Dendritic cell treated with granulocyte-macrophage colony-stimulating factor and Interleukin-4, amounts not matched to agents 40 ng/mL and 50 ng/mL, for 4 days (primary cell): ENCODE measurements at regions not wholly inside any gene's neighbourhood (a gene's known extent, or its start where the extent isn't known, plus 50 kb on each side); places are given as distances from the start of the nearest gene placed in this dataset.

Source experiments
- H3K27ac Mint-ChIP-seq: one replicate; pipeline ENCODE4 v1.8.0; 2022; ENCODE audit warnings: mild to moderate bottlenecking, mixed read lengths
- H3K27me3 Mint-ChIP-seq: one replicate; pipeline ENCODE4 v1.8.0; 2022; ENCODE audit warnings: mild to moderate bottlenecking, mixed read lengths
- H3K36me3 Mint-ChIP-seq: one replicate; pipeline ENCODE4 v1.8.0; 2022; ENCODE audit warnings: low read depth, mixed read lengths
- H3K4me1 Mint-ChIP-seq: one replicate; pipeline ENCODE4 v1.8.0; 2022; ENCODE audit warnings: low read depth, mixed read lengths
- H3K4me3 Mint-ChIP-seq: one replicate; pipeline ENCODE4 v1.8.0; 2022; ENCODE audit warnings: mild to moderate bottlenecking, moderate library complexity, mixed read lengths
- H3K9me3 Mint-ChIP-seq: one replicate; pipeline ENCODE4 v1.8.0; 2022; ENCODE audit warnings: mixed read lengths
- intact Hi-C: fragments of 100-400 bp; cut with micrococcal nuclease; formaldehyde crosslinking; loops from one replicate; pipeline ENCODE4 v1.15.0; 2022

- Mint-ChIP-seq H3K4me1 (no peaks in the 10 kb centered on the region), H3K27me3 (no peaks in the 10 kb centered on the region), H3K36me3 (no peaks in the 10 kb centered on the region), H3K9me3 (peaks cover 14% of the 10 kb centered on the region), H3K27ac (no peak overlapping the region), H3K4me3 (no peak overlapping the region)
- intact Hi-C loops = no loop called here
Observed at GRCh38 chr9:80156262-80156661, 584.5 kb downstream of the TLE4 start.

- Mint-ChIP-seq H3K27me3 (no peaks in the 10 kb centered on the region), H3K4me1 (no peaks in the 10 kb centered on the region), H3K4me3 (no peak overlapping the region), H3K27ac (no peak overlapping the region), H3K36me3 (no peaks in the 10 kb centered on the region), H3K9me3 (peaks cover 23% of the 10 kb centered on the region)
- intact Hi-C loops = no loop called here
Observed at GRCh38 chr9:80147866-80148265, 576.1 kb downstream of the TLE4 start.

- no peaks in the 10 kb centered on the region for H3K27me3 Mint-ChIP-seq
- intact Hi-C loops = no loop called here
- H3K4me3 Mint-ChIP-seq = no peak overlapping the region
- no peaks in the 10 kb centered on the region for H3K4me1 Mint-ChIP-seq
- peaks cover 30% of the 10 kb centered on the region for H3K9me3 Mint-ChIP-seq
- H3K27ac Mint-ChIP-seq = no peak overlapping the region
- H3K36me3 Mint-ChIP-seq = no peaks in the 10 kb centered on the region
Observed at GRCh38 chr9:80146466-80146865, 574.7 kb downstream of the TLE4 start.

- no peaks in the 10 kb centered on the region for H3K4me1 Mint-ChIP-seq
- peaks cover 41% of the 10 kb centered on the region for H3K9me3 Mint-ChIP-seq
- no peaks in the 10 kb centered on the region for H3K27me3 Mint-ChIP-seq
- intact Hi-C loops = no loop called here
- no peak overlapping the region for H3K27ac Mint-ChIP-seq
- no peak overlapping the region for H3K4me3 Mint-ChIP-seq
- no peaks in the 10 kb centered on the region for H3K36me3 Mint-ChIP-seq
Observed at GRCh38 chr9:80144856-80145255, 573.1 kb downstream of the TLE4 start.

GRCh38 chr9:80144406-80144805 is 572.6 kb downstream of the TLE4 start:
- Mint-ChIP-seq H3K27ac (no peak overlapping the region), H3K36me3 (no peaks in the 10 kb centered on the region), H3K9me3 (peaks cover 41% of the 10 kb centered on the region), H3K27me3 (no peaks in the 10 kb centered on the region), H3K4me3 (no peak overlapping the region), H3K4me1 (no peaks in the 10 kb centered on the region)
- intact Hi-C loops = no loop called here

- no peak overlapping the region for H3K27ac Mint-ChIP-seq
- no peak overlapping the region for H3K4me3 Mint-ChIP-seq
- H3K9me3 Mint-ChIP-seq = peaks cover 43% of the 10 kb centered on the region
- no peaks in the 10 kb centered on the region for H3K27me3 Mint-ChIP-seq
- no peaks in the 10 kb centered on the region for H3K4me1 Mint-ChIP-seq
- intact Hi-C loops = no loop called here
- no peaks in the 10 kb centered on the region for H3K36me3 Mint-ChIP-seq
Observed at GRCh38 chr9:80143899-80144298, 572.1 kb downstream of the TLE4 start.

- H3K9me3 Mint-ChIP-seq = peaks cover 23% of the 10 kb centered on the region
- intact Hi-C loops = no loop called here
- no peaks in the 10 kb centered on the region for H3K4me1 Mint-ChIP-seq
- H3K27ac Mint-ChIP-seq = no peak overlapping the region
- H3K4me3 Mint-ChIP-seq = no peak overlapping the region
- no peaks in the 10 kb centered on the region for H3K36me3 Mint-ChIP-seq
- no peaks in the 10 kb centered on the region for H3K27me3 Mint-ChIP-seq
Observed at GRCh38 chr9:80134487-80134886, 562.7 kb downstream of the TLE4 start.

GRCh38 chr9:80131627-80132026 is 559.9 kb downstream of the TLE4 start:
- H3K27ac Mint-ChIP-seq = no peak overlapping the region
- no peaks in the 10 kb centered on the region for H3K4me1 Mint-ChIP-seq
- no peaks in the 10 kb centered on the region for H3K27me3 Mint-ChIP-seq
- intact Hi-C loops = no loop called here
- H3K9me3 Mint-ChIP-seq = peaks cover 6% of the 10 kb centered on the region
- no peaks in the 10 kb centered on the region for H3K36me3 Mint-ChIP-seq
- H3K4me3 Mint-ChIP-seq = no peak overlapping the region

- Mint-ChIP-seq H3K27me3 (no peaks in the 10 kb centered on the region), H3K4me3 (no peak overlapping the region), H3K36me3 (no peaks in the 10 kb centered on the region), H3K4me1 (no peaks in the 10 kb centered on the region), H3K9me3 (peaks cover 6% of the 10 kb centered on the region), H3K27ac (no peak overlapping the region)
- intact Hi-C loops = no loop called here
Observed at GRCh38 chr9:80127920-80128319, 556.2 kb downstream of the TLE4 start.

- H3K4me3 Mint-ChIP-seq = no peak overlapping the region
Observed at GRCh38 chr9:80125731-80126264, 554.0 kb downstream of the TLE4 start.

GRCh38 chr9:80117031-80117430 is 545.3 kb downstream of the TLE4 start:
- Mint-ChIP-seq H3K27ac (no peak overlapping the region), H3K4me1 (no peaks in the 10 kb centered on the region), H3K4me3 (no peak overlapping the region), H3K9me3 (peaks cover 49% of the 10 kb centered on the region), H3K36me3 (no peaks in the 10 kb centered on the region), H3K27me3 (peaks cover 2% of the 10 kb centered on the region)
- intact Hi-C loops = no loop called here

More at GRCh38 chr9:80125731-80126264, 554.0 kb downstream of the TLE4 start:
- Mint-ChIP-seq H3K27ac (no peak overlapping the region), H3K4me1 (no peaks in the 10 kb centered on the region), H3K36me3 (no peaks in the 10 kb centered on the region), H3K9me3 (peaks cover 6% of the 10 kb centered on the region), H3K27me3 (no peaks in the 10 kb centered on the region)
- intact Hi-C loops = no loop called here

- Mint-ChIP-seq H3K4me3 (no peak overlapping the region), H3K9me3 (peaks cover 49% of the 10 kb centered on the region), H3K27me3 (peaks cover 2% of the 10 kb centered on the region), H3K27ac (no peak overlapping the region), H3K36me3 (no peaks in the 10 kb centered on the region), H3K4me1 (no peaks in the 10 kb centered on the region)
- intact Hi-C loops = no loop called here
Observed at GRCh38 chr9:80114241-80114640, 542.5 kb downstream of the TLE4 start.

- H3K36me3 Mint-ChIP-seq = no peaks in the 10 kb centered on the region
- H3K27ac Mint-ChIP-seq = no peak overlapping the region
- no peak overlapping the region for H3K4me3 Mint-ChIP-seq
- H3K4me1 Mint-ChIP-seq = no peaks in the 10 kb centered on the region
- intact Hi-C loops = no loop called here
- peaks cover 23% of the 10 kb centered on the region for H3K9me3 Mint-ChIP-seq
- H3K27me3 Mint-ChIP-seq = no peaks in the 10 kb centered on the region
Observed at GRCh38 chr9:80107931-80108660, 536.3 kb downstream of the TLE4 start.

GRCh38 chr9:80097476-80097875 is 525.7 kb downstream of the TLE4 start:
- Mint-ChIP-seq H3K27ac (no peak overlapping the region), H3K9me3 (peaks cover 14% of the 10 kb centered on the region), H3K4me3 (no peak overlapping the region), H3K4me1 (no peaks in the 10 kb centered on the region), H3K27me3 (no peaks in the 10 kb centered on the region), H3K36me3 (no peaks in the 10 kb centered on the region)
- intact Hi-C loops = no loop called here
